ENCODE measurements at regions not wholly inside any gene's neighbourhood (a gene's known extent, or its start where the extent isn't known, plus 50 kb on each side); places are given as distances from the start of the nearest gene placed in this dataset.

DNA sequence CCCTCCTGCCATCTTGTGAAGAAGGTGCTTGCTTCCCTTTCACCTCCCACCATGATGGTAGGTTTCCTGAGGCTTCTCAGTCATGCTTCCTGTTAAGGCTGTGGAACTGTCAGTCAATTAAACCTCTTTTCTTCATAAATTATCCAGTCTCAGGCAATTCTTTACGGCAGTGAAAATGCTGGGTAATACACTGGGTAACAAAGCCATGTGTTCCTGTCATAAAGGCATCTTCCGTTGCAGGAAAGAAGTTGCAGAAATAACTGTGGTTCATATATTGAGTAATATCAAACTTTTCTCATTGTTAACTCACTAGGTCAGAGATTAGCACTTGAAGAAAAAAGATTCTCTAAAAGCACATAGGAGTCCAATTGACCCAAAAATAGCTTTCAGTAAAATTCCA is 163.9 kb upstream of the HNMT start:
- no peak overlapping the region for H3K4me3 ChIP-seq (ENCODE audit: low read length)
- no peak for TF ChIP-seq CTCF (conservative IDR thresholded peaks at IDR 0.05; ENCODE audit: low read length)
- no peak for DNase-seq (ENCODE audit: low read depth)

- DNase-seq (ENCODE audit: low read depth), result no peak
- no peak for TF ChIP-seq CTCF (conservative IDR thresholded peaks at IDR 0.05; ENCODE audit: low read length)
- H3K4me3 ChIP-seq (ENCODE audit: low read length), result no peak overlapping the region
Observed at GRCh38 chr2:137801228-137801627, 163.0 kb upstream of the HNMT start.

DNA sequence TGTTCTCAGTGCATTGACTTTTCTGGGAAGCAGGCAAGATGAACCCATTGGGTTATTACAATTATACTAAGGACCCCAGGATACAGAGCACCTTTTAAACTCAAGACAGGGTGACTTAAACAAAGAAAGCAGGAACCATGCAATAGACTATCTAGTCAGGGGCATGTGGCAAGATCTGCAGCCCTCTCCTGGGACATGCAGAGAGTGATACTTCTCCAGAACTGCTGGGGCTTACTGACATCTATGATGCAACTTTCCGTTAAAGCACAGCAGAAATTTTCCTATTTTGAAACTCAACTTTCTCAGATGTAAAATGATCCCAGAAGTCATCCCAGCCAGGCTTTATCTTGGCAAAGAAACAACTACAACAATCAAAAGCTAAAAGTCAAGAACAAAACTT is 162.2 kb upstream of the HNMT start:
- no peak overlapping the region for H3K4me3 ChIP-seq (ENCODE audit: low read length)
- DNase-seq (ENCODE audit: low read depth), result no peak
- no peak for TF ChIP-seq CTCF (conservative IDR thresholded peaks at IDR 0.05; ENCODE audit: low read length)

DNA sequence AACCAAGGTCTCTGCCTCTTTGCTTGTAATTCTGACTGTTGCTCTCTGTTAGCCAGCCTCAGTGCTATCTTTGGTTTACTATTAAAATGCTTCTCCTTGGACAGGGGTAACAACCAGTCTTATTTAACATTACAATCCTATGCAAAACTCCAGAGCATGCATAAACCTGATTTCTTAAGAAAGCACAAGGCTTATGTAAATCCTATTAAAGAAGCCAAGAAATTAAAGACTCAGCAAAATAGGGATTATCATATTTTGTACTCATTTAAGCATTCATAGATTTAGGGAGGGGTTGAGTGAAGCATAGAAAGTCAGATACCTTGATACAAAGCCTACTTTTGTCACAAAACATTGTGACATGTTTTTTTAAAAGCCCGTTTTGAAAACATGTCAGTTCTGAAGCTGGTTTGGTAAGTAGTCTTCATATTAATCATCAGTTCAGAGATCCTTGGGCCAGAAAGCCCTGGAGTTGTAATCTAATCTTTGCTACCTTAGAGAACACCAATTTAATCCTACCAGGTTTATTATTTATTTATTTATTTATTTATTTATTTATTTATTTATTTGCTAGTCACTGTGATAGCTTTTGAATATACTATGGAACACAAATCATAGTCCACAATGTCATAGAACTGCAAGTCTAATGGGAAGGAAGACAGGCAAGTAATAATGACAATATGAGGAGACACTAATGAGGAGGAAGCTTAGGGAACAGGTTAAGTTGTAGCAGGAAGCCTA is 158.0 kb upstream of the HNMT start:
- no peak overlapping the region for H3K4me3 ChIP-seq (ENCODE audit: low read length)
- no peak for TF ChIP-seq CTCF (conservative IDR thresholded peaks at IDR 0.05; ENCODE audit: low read length)
- no peak for DNase-seq (ENCODE audit: low read depth)

- no peak overlapping the region for H3K4me3 ChIP-seq (ENCODE audit: low read length)
- no peak for DNase-seq (ENCODE audit: low read depth)
- no peak for TF ChIP-seq CTCF (conservative IDR thresholded peaks at IDR 0.05; ENCODE audit: low read length)
Observed at GRCh38 chr2:137809252-137809651, 155.0 kb upstream of the HNMT start.

GRCh38 chr2:137809837-137810236 is 154.4 kb upstream of the HNMT start:
- no peak for TF ChIP-seq CTCF (conservative IDR thresholded peaks at IDR 0.05; ENCODE audit: low read length)
- H3K4me3 ChIP-seq (ENCODE audit: low read length), result no peak overlapping the region
- DNase-seq (ENCODE audit: low read depth), result no peak

GRCh38 chr2:137812517-137812916 is 151.8 kb upstream of the HNMT start:
- no peak for TF ChIP-seq CTCF (conservative IDR thresholded peaks at IDR 0.05; ENCODE audit: low read length)
- no peak overlapping the region for H3K4me3 ChIP-seq (ENCODE audit: low read length)
- no peak for DNase-seq (ENCODE audit: low read depth)
